ENCODE measurements at regions not wholly inside any gene's neighbourhood (a gene's known extent, or its start where the extent isn't known, plus 50 kb on each side); places are given as distances from the start of the nearest gene placed in this dataset.
"Not testable (repeated sequence)": the region's sequence is repeated elsewhere in the genome, so short reads cannot be mapped to it uniquely, and the experiment has no call there.

DNA sequence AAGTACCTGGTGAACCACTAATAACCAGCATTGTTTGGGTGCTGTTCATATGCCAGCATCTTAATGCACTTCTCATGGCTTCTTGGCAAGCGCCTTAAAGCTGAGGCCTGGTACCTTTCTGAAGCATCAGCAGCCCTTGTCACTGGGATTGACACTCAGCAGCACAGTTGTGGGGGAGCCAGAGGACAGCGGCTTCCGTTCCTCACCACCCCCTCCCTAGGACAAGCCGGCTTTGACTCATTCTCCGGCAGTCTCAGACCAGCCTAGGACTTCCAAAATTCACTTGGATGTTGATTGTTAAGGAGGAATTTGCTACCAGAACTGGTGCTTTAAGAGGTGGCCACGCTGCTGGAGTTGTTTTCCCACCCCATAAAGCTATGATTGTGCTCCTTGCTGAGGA lies 64.7 kb upstream of the MTLN start:
- not testable (repeated sequence) for TF ChIP-seq POLR2A, POLR2AphosphoS5 (IDR thresholded peaks at IDR 0.05)
- TF ChIP-seq, protein P1, sequence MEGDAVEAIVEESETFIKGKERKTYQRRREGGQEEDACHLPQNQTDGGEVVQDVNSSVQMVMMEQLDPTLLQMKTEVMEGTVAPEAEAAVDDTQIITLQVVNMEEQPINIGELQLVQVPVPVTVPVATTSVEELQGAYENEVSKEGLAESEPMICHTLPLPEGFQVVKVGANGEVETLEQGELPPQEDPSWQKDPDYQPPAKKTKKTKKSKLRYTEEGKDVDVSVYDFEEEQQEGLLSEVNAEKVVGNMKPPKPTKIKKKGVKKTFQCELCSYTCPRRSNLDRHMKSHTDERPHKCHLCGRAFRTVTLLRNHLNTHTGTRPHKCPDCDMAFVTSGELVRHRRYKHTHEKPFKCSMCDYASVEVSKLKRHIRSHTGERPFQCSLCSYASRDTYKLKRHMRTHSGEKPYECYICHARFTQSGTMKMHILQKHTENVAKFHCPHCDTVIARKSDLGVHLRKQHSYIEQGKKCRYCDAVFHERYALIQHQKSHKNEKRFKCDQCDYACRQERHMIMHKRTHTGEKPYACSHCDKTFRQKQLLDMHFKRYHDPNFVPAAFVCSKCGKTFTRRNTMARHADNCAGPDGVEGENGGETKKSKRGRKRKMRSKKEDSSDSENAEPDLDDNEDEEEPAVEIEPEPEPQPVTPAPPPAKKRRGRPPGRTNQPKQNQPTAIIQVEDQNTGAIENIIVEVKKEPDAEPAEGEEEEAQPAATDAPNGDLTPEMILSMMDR (IDR thresholded peaks at IDR 0.05): not testable (repeated sequence)
